NCI-H748 (cell line): ENCODE measurements at regions not wholly inside any gene's neighbourhood (a gene's known extent, or its start where the extent isn't known, plus 50 kb on each side); places are given as distances from the start of the nearest gene placed in this dataset.

Experiments used
- DNase-seq: peaks from one replicate; lab custom pipeline; 2025; ENCODE audit not compliant: unreplicated experiment; lab: John Stamatoyannopoulos, UW

DNA sequence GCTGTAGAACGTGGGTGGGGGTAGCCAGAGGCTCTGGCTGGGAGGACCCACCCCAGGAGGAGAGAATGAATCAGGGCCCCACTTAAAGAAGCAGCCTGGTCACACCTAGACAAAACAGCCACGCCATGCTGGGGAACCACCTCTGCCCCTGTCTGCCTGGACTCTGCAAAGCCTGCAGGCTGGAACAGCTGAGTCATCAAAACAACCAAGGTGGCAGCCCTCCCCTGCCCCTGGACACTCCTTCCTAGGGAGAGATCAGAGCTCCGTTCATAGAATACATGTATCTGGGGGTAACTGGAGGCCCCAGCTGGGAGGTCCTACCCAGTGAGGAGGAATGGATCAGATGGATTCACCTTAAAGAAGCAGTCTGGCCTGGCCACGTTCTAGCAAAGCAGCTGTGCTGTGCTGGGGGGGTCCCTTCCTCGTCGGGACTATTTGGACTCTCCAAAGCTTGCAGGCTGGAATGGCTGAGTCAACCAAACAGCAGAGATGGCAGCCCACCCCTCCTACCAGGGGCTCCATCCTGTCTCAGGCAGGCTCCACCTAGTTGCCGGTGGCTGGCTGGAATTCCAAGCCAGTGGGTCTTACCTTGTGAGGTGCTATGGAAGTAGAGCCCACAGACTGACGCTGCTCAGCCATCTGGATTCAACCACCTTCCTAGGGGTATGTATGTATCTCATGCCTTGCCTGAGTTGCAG lies 50.5 kb upstream of the NT5C1B start:
- DNase-seq, result no peak
